RPMI7951 (cell line): ENCODE measurements at regions not wholly inside any gene's neighbourhood (a gene's known extent, or its start where the extent isn't known, plus 50 kb on each side); places are given as distances from the start of the nearest gene placed in this dataset.

Experiments used
- DNase-seq: peaks from one replicate; pipeline ENCODE4 v3.0.0-alpha.2; 2012; ENCODE audit warnings: low read depth

DNA sequence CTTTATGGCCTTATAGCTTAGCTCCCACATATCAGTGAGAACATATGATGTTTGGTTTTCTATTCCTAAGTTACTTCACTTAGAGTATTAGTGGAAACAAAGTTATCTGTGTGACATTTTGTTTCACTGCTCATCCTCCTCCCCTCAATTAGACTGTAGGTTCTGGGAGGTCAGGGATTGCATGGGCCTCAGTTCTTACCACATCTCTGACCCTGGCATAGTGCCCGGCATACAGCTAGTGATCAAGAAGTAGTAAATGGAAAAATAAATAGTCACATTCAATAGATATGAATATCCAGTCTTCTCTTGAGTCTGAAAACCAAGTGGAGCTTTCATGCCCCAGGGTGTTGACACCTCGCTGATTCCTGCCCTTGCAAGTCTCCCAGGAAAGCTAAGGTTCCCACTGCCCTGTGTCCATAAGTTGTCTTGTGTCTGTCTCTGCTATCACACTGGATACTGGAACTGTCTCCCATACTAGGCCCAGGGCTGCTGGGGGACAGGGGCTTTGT, 249.5 kb upstream of the TSHZ3 start:
- no peak for DNase-seq

DNA sequence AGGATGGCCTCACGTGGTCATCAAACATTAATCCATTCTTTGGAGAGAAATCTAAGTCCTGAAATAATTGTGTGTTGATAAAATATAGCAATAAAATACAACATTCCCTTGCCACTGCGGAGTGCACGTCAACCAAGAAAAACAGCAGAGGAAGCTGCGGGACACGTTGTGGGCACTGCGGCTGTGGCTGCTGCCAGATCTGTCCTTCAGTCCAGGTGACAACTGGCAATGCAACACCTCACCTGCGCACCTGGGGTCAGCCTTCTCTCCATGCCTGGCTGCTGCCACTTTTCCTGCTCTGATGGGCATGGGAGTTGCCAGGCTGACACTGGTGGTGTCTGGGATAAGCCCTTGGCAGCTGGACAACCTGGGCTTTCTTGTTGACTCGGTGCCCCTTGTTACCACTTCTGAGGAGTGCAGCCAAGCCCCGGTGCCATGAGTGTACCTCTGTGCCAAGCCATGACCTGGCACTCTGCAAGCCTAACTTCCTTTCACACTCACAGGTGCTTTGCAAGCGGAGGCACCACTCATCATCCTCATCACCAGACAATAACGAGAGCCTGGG, 251.6 kb upstream of the TSHZ3 start:
- DNase-seq = no peak

DNA sequence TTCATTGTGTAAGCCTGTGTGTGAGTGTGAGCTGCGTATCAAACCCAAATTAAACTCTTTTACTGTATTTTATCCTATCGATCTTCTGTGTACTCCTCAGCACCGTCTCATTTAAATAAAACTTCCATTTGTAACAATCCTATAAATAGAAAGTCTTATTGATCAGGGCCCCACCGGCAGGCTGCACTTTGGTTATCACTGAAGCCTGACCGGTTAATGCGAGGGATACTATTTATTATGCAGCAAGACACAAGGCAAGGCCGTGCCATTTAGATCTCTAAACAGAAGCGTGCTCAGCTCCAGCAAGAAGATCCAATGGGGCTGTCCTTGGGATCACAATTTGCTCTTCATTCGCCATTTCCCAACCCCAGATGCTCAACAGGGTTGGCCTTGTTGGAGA, 252.6 kb upstream of the TSHZ3 start:
- no peak for DNase-seq

DNA sequence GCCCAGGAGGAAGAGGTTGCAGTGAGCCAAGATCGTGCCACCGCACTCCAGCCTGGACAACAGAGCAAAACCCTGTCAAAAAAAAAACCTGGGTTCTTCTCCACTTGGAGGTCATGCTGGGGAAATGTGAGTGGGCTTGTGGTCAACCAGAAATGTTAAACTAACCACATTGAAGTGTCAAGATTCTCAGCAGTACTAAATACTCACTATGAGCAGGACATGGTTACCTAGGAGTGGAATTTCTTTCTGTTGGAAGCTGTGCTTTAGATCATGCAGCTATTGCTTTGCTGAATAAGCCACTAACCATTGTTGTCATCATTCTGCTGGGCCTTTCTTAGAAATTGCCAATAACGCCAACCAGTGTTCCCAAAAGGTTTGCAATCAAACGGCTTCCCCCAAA, 253.3 kb upstream of the TSHZ3 start:
- no peak for DNase-seq

DNA sequence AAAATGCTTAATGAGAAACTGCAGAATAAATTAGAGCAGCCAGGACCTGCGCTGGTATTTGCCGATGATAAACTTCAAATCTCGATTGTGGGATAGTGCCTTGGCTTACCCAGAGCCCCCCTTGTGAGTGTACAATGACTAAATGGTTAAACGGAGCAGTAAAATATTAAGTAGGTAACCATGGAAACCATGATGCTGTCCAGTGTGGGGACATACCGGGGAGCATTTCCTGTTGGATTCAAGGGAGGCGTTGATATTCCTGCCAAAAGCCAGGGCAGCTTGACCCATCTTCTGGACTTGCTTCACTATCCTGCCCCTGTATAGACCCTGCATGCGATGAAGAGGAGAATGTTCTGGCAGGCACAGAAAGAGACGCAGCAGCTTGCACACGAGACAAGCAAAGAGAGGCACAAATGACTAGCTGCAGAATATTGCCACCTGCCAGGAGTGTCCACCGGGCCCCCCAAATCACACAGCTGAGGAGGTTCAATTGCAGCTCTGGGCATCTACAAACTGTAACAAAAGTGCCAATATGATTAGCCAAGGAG, 255.3 kb upstream of the TSHZ3 start:
- DNase-seq = no peak

DNA sequence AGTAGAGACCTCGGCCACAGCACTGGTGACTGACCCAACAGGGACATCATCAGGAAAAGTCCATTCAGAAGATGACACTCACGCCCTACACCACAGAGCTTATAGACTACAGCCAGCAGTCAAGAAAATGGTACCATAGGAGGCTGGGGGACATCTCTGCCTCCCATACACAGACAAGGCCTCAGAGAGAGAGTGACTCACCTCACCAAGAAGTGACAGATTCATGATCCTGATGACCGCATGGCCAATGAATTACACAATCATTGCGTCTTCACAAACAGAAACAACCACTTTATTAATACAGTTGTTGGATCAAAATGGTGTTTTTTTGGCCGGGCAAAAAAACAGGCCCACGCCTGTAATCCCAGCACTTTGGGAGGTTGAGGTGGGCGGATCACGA, 260.8 kb upstream of the TSHZ3 start:
- DNase-seq = peak; percentile 5

DNA sequence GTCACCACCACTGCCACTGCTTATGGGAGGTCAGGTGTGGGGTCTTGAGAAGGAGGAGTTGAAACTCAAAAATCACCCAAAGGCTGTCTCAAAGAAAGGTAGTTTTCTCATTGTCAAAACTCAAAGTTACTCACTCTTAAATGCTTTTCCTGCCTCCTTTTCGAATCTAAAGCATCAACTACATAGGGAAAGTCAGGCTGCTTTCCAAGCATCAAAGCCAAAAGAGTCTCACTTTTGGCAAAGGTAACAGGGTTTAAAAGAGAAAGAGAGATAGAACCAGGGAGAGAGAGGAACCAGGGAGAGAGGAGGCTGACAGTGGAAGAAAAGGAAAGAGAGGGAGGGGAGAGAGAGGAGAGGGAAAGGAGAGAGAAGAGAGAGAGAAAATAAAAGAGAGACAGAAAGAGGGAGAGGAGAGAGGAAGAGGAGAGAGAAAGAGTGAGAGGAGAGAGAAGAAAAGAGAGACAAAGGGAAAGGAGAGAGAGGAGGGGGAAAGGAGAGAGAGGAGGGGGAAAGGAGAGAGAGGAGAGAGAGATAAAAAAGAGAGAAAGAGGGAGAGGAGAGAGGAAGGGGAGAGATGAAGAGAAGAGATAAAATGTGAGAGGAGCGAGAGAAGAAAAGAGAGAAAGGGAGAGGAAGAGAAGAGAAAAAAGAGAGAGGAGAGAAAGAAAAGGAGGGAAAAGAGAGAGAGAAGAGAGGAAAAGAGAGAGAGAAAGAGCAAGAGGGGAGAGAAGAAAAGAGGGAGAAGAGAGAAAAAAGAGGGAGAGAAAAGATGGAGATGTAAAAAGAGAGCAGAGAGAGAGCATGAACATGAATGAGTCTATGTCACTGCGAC, 262.0 kb upstream of the TSHZ3 start:
- no peak for DNase-seq

DNA sequence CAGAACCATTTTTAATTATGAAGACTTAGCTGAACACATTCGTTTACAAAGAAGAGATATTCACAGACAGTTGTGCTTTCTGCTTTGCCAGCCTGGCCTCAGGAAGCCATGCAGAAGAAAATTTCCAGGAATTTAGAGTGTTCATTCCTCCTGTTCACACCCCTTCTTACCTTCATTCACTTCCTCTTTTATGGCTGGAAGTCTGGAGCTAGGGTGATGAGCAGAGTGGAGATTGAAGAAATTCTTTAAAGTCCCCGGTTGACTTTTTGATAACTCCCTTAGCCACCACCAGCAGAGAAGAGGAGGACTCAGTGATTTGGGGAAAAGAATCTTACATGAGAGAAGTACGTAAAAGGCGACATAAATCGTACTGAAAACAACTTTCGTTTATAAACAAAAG, 263.6 kb upstream of the TSHZ3 start:
- DNase-seq = no peak

DNA sequence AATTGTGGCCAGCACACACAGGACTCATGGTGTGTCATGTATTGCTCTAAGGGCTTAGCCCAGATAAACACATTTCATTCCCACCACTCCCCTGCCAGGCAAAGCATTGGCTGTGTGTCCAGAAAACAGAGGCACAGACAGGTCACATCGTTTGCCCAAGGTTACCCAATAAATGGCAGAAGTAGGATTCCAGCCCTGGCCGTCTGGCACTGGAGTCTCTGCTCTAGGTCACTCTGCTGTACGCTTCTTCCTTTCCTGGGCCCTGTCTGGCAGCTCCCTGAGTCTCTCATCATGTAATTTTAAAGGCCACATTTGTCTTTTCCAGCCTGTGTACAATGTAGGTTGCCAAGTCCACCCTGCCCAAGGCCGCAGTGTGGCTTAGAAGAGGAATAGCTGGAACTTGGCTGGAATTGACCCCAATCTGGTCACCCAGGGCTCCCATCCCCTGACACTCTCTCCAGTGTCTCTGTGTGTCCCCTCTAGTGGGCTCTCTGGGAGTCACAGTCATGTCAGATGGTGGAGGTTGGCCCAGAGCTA, 264.5 kb upstream of the TSHZ3 start:
- no peak for DNase-seq

DNA sequence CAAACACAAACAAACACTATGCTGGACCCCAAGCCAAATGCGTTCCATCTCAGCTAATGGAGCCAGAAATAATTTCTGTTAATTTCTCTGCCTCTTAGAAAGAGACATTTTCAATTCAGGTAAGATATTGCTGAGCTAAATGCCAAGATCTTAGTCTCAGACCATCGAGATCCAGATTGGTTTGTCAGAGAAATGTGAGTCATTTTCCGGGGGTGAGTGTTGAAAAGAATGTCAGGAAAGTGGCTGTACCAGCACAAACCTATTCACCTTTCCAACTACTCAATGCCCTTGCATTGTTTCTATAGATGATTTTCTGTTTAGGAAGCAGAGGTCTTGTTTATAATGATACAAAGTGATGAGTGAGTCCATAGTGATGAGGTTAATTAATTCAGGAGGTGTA, 266.8 kb upstream of the TSHZ3 start:
- DNase-seq = no peak

DNA sequence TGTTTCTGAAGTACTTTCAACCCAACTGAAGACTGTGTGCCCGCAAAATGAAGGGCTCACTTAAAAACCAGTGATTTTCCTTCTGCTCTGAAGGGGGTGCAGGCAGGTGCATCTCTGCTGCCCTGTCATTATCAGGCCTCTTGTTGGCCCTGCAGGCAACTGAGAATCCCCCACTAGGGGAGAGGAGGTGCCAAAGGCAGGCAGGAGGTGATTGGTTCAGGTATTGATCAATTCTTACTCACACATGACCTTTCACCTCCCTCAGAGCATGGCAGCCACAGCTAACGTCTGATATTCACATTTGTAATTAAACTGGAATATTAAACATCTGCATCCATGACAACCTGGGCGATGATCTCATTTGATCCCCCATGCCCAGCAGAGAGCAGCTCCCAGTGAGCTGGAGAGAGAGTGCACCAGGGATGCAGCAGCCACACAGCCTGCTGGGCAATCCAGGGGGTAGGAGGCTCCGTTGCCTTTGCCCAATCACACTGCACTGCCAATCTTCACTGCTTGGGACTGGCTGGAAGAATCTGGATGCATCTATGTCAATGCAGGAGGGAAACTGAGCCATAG, 267.9 kb upstream of the TSHZ3 start:
- no peak for DNase-seq

DNA sequence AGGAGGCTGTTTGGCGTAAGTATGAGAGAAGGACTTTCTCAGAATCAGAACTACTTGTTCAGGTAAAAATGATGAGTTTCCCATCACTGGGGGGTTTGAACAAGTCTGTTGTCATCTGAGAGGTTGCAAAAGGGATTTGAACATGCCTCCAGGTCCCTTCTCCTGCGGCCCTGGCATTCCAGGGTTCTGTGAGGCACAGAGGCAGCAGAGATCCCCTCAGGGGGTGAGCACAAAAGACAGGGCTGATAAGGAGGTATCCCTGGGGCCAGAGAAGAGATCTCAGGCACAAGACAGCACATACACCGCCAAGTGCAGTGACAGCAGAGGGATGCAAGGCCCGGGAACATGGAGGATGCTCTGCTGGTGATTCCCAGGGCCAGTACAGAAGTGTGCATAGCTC, 275.8 kb upstream of the TSHZ3 start:
- no peak for DNase-seq

DNA sequence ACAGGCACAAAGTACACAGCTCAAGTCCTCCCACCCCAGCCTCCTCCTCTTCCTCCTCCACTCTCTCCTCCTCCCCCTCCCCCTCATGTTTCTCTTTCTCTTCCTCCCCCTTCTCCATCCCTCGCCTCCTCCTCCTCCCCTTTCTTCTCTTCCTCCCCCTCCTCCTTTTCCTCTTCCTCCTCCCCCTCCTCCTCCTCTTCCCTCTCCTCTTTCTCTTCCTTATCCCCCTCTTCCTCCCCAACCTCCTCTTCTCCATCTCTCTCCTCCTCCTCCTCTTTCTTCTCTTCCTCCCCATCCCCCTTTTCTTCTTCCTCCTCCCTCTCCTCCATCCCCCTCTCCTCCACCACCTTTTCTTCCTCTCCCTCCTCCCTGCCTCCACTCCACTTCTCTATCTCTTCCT, 276.3 kb upstream of the TSHZ3 start:
- no peak for DNase-seq

DNA sequence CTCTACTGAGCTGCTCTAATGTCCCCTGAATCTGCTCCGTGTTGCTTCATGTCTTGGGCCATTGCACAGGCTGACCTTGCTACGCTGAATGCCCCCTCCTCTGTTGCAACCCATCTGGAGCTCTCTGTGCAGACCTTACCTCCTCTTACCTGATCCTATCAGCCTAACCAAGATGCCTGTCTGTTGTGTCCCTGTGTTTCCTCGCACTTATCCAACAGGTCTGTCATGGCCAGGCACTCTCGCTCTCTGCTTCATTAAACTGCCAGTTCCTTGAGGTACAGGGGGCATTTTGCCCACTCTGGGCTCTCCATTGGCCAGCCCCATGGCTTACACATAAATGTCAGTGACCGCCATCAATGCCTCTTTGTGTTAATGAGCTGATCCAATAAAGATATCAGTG, 277.7 kb upstream of the TSHZ3 start:
- DNase-seq = no peak

DNA sequence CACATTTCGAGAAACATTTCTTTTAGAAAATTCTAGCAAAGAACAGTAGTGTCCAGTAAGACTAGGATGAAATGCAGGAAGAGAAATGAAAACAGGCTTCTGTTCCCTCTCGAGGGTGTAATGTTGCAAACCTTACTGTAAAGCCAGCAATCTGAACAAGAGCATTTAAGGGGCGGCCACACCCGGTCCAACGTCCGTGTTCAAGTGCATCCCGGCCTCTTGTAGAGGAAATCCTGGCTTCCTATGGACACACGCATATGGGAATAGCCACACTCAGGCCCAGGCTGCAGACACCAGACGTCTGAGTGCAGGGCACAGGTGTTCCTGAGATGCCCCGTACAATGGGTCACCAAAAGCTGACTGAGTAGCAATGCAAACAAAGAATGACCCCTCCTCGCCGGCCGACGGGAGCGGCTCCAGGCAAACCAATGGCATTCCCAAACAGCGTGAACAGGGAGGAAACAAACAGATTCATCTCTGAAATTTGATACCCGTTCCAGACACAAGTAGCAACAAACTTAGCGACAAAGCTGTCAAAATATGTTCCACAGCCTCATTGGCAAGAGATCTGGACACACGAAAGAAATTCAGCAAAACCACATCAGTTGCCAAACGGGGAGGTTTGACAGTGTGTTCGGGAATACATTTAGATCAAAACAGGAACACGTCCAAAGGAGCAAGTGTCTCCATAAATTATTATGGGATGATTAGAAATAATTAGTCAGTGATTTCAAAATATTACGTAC, 278.6 kb upstream of the TSHZ3 start:
- no peak for DNase-seq

DNA sequence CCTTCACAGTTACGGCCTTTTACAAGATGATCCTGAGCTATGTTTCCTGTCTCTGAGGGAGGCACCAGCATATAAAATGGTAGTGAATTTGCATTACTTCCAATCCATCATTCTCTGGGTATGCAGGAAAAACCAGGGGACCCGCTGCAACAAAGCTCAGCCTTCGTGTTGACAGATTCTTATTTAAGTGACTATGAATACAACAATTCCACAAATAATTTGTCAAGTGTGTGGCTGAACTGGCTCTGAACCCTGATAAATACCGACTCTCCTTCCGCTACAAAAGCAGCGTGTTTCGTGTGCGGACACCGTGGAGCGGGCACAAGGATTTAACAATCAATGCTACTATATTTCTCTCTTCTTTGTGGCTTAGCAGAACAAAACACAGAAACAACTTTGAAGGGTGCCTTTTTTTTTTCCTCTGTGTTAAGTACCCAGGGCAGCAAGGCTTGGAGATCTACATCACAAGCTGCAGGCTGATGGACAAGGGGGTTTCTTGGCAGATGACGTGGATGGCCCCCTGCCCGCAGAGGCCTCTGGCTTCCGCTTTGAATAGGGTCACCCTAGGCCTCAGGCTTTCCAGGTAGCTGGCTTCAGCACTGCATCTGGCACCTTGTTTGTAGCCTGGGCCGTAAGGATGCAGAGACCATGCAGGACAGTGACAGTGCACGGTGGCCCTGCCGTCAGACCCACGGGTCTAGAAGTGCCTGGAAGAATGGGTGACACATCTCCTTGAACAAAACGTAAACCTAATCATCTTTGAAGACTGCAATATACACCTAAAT, 280.5 kb upstream of the TSHZ3 start:
- DNase-seq = no peak

DNA sequence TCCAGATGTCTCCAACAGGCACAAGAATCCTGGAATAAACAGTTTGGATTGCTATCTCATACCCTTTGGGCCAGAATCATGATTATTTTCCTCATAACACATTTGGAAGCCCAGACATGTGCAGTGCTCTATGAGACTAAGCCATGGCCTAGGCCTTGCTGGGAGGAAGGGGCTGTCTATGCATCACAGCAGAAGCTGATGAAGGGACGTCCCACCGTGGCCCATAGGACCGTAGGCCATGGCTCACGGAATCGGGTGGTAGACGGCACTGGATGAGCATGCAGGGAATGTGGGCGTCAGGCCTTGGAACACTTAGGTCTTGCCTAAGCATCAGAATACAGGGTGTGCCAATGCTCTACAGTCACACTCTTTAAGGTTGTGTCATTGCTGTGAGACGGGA, 283.8 kb upstream of the TSHZ3 start:
- DNase-seq = no peak

DNA sequence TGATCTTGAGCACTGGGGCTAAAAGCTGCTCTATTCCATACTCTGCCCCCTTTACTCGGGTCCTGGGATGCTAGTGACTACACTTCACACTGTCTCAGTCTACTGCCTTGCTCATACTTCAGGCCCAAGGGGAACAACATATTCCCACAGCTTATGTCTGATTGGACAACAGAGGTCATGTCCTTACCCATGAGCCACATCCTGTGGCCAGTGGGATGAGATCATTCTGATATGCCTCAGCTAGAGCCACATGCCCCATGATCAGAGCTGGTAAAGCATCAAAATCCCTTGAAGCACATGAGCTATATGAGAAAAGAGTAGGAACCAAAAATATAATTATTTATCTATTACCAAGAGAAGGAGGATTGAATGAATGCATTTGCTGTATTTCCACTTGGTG, 290.1 kb upstream of the TSHZ3 start:
- peak; percentile 35 for DNase-seq

DNA sequence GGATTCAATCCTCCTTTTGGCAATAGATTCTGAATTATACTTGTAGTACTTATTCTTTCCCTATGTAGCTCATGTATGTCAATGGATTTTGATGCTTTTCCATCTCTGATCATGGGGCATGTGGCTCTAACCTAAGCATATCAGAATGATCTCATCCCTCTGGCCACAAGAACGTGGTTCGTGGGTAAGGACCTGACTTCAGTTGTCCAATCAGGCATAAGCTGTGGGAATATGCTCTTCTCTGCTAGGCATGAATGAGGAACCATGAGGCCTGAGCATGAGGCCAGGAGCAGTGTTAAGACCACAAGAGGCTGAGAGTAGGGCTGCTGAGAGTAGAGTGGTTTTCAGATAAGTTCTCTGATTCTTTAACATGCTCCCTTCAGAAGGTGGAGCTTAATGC, 292.4 kb upstream of the TSHZ3 start:
- DNase-seq = no peak

DNA sequence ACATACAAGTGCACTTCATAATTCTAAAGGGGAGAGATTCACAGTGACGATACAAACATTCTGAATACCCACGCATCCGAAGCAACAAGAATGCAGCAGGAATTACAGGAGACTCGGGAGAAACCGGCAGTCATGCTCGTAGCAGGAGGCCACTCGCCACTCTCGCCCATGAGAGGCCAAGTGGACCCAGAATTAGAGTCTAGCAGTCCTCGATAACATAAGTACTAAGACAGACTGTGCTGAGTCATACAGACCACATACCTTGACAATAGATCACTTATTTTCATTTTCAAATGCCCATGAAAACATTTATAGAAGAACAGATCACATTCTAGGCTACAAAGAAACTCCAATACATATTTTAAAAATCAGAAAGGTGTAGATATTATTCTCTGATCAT, 299.1 kb upstream of the TSHZ3 start:
- peak; percentile 34 for DNase-seq

DNA sequence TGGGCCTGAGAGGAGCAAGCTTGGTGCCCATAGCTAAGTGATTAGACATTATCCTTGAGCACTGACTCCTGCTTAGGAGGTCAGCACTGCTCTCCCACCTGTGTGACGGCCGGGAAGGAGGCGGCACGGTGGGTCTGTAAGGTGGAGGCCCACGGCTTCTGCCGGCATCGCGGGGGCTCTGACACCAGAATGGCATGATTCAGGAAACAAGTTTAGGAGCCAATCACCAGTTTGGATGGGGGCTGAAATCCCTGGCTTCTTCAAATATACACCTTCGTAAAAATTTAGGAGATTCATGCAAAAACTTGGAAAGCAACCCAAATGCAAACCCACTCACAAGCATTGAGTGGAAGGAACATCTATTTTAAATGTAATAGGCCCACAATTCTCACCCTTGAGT, 307.3 kb upstream of the TSHZ3 start:
- DNase-seq = no peak
